ENCODE measurements at regions not wholly inside any gene's neighbourhood (a gene's known extent, or its start where the extent isn't known, plus 50 kb on each side); places are given as distances from the start of the nearest gene placed in this dataset.

DNA sequence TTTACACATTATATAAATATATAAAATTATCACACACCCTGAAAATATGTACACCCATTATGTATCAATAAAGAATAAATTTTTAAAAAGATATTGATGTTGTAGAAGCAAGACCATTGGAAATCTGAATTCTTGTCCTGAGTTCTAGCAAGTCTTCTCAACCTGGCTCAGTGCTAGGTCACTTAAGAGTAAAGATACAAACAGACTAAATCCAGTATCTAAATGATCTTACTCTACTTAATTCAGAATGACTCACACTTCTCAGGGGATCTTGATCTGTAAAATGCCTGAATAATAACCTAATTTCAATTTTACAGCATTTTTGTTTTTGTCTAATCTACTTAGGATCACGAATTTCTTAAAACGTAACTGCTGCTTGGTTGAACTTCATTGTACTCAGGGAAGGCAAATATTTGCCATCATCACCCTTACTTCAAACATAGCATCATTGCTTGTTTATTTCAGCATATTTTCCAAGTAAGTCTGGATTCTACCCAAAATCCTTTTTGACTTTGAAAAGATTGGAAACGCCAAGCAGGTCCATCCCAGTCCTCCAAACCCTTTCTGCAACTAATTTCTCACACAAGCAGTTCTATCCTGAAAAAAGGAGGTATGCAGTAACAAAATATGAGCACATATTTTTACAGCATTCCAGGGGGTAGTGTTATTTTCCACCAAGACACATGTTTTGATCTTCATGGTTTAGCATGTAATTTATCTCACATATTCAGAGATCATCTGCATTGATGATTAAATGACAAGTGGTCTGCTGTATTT lies 582.6 kb downstream of the PSAT1 start:
- Histone ChIP-seq H3K4me1 (ENCODE audit: low read length) (no peaks in the 10 kb centered on the region), H3K4me2 (ENCODE audit: low read depth, low read length) (no peak overlapping the region), H3K9ac (ENCODE audit: low read length) (no peak overlapping the region), H3K9me2 (replicated peaks; ENCODE audit: insufficient read depth, low read length) (no peaks in the 10 kb centered on the region), H3K27me3 (replicated peaks; ENCODE audit: insufficient read depth, low read length) (no peaks in the 10 kb centered on the region), H3K36me3 (replicated peaks; ENCODE audit: insufficient read depth, low read length) (no peaks in the 10 kb centered on the region), H3K9me3 (replicated peaks; ENCODE audit: insufficient read depth, low read length) (no peaks in the 10 kb centered on the region), H3K4me3 (ENCODE audit: low read length) (no peak overlapping the region), H3K79me2 (ENCODE audit: low read length) (no peaks in the 10 kb centered on the region), H2AFZ (ENCODE audit: low read length) (no peak overlapping the region), H3K27ac (ENCODE audit: low read length) (no peak overlapping the region), H4K20me1 (ENCODE audit: insufficient read depth, low read length) (no peaks in the 10 kb centered on the region), H3F3A (ENCODE audit: insufficient read depth, low read length) (no peaks in the 10 kb centered on the region)
- TF ChIP-seq EZH2 (optimal IDR thresholded peaks at IDR 0.05; ENCODE audit: low read depth, low read length) (no peak), EZH2phosphoT487 (IDR thresholded peaks at IDR 0.05; ENCODE audit: low read length) (no peak)
- TF ChIP-seq, protein P1, sequence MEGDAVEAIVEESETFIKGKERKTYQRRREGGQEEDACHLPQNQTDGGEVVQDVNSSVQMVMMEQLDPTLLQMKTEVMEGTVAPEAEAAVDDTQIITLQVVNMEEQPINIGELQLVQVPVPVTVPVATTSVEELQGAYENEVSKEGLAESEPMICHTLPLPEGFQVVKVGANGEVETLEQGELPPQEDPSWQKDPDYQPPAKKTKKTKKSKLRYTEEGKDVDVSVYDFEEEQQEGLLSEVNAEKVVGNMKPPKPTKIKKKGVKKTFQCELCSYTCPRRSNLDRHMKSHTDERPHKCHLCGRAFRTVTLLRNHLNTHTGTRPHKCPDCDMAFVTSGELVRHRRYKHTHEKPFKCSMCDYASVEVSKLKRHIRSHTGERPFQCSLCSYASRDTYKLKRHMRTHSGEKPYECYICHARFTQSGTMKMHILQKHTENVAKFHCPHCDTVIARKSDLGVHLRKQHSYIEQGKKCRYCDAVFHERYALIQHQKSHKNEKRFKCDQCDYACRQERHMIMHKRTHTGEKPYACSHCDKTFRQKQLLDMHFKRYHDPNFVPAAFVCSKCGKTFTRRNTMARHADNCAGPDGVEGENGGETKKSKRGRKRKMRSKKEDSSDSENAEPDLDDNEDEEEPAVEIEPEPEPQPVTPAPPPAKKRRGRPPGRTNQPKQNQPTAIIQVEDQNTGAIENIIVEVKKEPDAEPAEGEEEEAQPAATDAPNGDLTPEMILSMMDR (IDR thresholded peaks at IDR 0.05; ENCODE audit: low read length): no peak
- DNase-seq: no peak

DNA sequence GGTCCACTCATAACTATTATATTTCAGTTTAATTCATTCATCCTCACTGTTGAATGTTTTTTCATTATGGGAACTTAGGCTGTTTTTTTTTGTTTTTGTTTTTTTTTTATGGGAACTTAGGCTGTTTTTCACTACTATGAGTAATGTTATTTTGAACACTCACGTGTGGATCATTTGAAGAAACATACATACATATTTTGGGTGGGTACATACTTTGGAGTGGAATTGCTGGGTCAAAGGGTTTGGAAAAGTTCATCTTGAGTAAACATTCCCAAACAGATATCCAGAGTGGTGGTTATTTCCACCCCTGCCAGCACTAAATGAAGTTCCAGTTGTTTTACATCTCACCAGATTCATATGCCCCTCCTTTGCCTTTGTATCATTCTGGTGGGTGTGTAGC lies 584.4 kb downstream of the PSAT1 start:
- Histone ChIP-seq H3K9me2 (replicated peaks; ENCODE audit: insufficient read depth, low read length) (no peaks in the 10 kb centered on the region), H3K79me2 (ENCODE audit: low read length) (no peaks in the 10 kb centered on the region), H3K4me2 (ENCODE audit: low read depth, low read length) (no peak overlapping the region), H3K4me3 (ENCODE audit: low read length) (no peak overlapping the region), H2AFZ (ENCODE audit: low read length) (no peak overlapping the region), H4K20me1 (ENCODE audit: insufficient read depth, low read length) (no peaks in the 10 kb centered on the region), H3K27ac (ENCODE audit: low read length) (no peak overlapping the region), H3K4me1 (ENCODE audit: low read length) (no peaks in the 10 kb centered on the region), H3K36me3 (replicated peaks; ENCODE audit: insufficient read depth, low read length) (no peaks in the 10 kb centered on the region), H3K9me3 (replicated peaks; ENCODE audit: insufficient read depth, low read length) (no peaks in the 10 kb centered on the region), H3F3A (ENCODE audit: insufficient read depth, low read length) (no peaks in the 10 kb centered on the region), H3K9ac (ENCODE audit: low read length) (no peak overlapping the region), H3K27me3 (replicated peaks; ENCODE audit: insufficient read depth, low read length) (no peaks in the 10 kb centered on the region)
- TF ChIP-seq EZH2phosphoT487 (IDR thresholded peaks at IDR 0.05; ENCODE audit: low read length) (no peak), EZH2 (optimal IDR thresholded peaks at IDR 0.05; ENCODE audit: low read depth, low read length) (no peak)
- TF ChIP-seq, protein P1 (IDR thresholded peaks at IDR 0.05; ENCODE audit: low read length): no peak
- DNase-seq: no peak

DNA sequence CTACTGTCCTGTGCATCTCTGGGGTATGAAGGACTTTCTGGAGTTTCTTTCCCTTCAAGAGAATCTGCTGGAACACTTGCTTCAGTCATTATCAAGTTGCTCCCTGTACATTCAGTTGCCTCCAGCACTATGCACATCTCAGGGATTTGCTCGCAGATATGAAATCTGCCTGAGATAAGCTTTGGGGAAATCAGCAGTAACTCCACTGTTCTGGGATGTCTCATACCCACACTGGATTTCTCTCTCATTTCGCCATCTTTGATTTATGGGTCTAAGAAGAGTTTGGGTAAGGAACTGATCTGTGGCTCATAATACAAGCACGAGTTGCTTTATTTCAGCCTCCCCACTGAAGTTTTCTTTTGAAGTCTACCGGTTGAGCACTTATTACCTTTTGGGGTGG lies 585.6 kb downstream of the PSAT1 start:
- Histone ChIP-seq H3K9me3 (replicated peaks; ENCODE audit: insufficient read depth, low read length) (no peaks in the 10 kb centered on the region), H2AFZ (ENCODE audit: low read length) (no peak overlapping the region), H3K4me1 (ENCODE audit: low read length) (no peaks in the 10 kb centered on the region), H3K79me2 (ENCODE audit: low read length) (no peaks in the 10 kb centered on the region), H3K27me3 (replicated peaks; ENCODE audit: insufficient read depth, low read length) (no peaks in the 10 kb centered on the region), H4K20me1 (ENCODE audit: insufficient read depth, low read length) (no peaks in the 10 kb centered on the region), H3K9me2 (replicated peaks; ENCODE audit: insufficient read depth, low read length) (no peaks in the 10 kb centered on the region), H3K4me2 (ENCODE audit: low read depth, low read length) (no peak overlapping the region), H3K9ac (ENCODE audit: low read length) (no peak overlapping the region), H3K4me3 (ENCODE audit: low read length) (no peak overlapping the region), H3F3A (ENCODE audit: insufficient read depth, low read length) (no peaks in the 10 kb centered on the region), H3K27ac (ENCODE audit: low read length) (no peak overlapping the region), H3K36me3 (replicated peaks; ENCODE audit: insufficient read depth, low read length) (no peaks in the 10 kb centered on the region)
- DNase-seq: no peak
- TF ChIP-seq EZH2phosphoT487 (IDR thresholded peaks at IDR 0.05; ENCODE audit: low read length) (no peak), EZH2 (optimal IDR thresholded peaks at IDR 0.05; ENCODE audit: low read depth, low read length) (no peak)
- TF ChIP-seq, protein P1 (IDR thresholded peaks at IDR 0.05; ENCODE audit: low read length): no peak
